Smooth muscle cell (in vitro differentiated cells): ENCODE measurements at regions not wholly inside any gene's neighbourhood (a gene's known extent, or its start where the extent isn't known, plus 50 kb on each side); places are given as distances from the start of the nearest gene placed in this dataset.

Experiments used
- DNase-seq: peaks from one replicate; lab custom pipeline; 2025; ENCODE audit not compliant: unreplicated experiment; lab: John Stamatoyannopoulos, UW
- H2AFZ ChIP-seq: fragments of 200-600 bp; sonication (generic); 2 replicates; pipeline ENCODE4 v1.6.0; 2016; ENCODE audit warnings: antibody characterized with exemption, low read depth, mild to moderate bottlenecking
- H3F3A ChIP-seq: fragments of 200-600 bp; sonication (generic); 2 replicates; pipeline ENCODE4 v1.6.0; 2017; ENCODE audit warnings: antibody characterized with exemption, low read depth
- H3K27ac ChIP-seq: fragments of 200-600 bp; sonication (generic); 2 replicates; pipeline ENCODE4 v1.5.1; 2016; ENCODE audit warnings: low read depth, mild to moderate bottlenecking
- H3K27me3 ChIP-seq: fragments of 200-600 bp; sonication (generic); 2 replicates; pipeline ENCODE4 v1.6.1; 2016; ENCODE audit warnings: low read depth, mild to moderate bottlenecking
- H3K36me3 ChIP-seq: fragments of 200-600 bp; sonication (generic); 2 replicates; pipeline ENCODE4 v1.5.1; 2016; ENCODE audit warnings: low read depth
- H3K4me1 ChIP-seq: fragments of 200-600 bp; sonication (generic); 2 replicates; pipeline ENCODE4 v1.5.1; 2016; ENCODE audit warnings: low read depth
- H3K4me2 ChIP-seq: fragments of 200-600 bp; sonication (generic); 2 replicates; pipeline ENCODE4 v1.6.0; 2016; ENCODE audit warnings: mild to moderate bottlenecking
- H3K4me3 ChIP-seq: fragments of 200-600 bp; sonication (generic); 2 replicates; pipeline ENCODE4 v1.5.1; 2016; ENCODE audit warnings: mild to moderate bottlenecking
- H3K79me2 ChIP-seq: fragments of 200-600 bp; sonication (generic); 2 replicates; pipeline ENCODE4 v1.6.0; 2016; ENCODE audit warnings: low read depth, mild to moderate bottlenecking
- H3K9ac ChIP-seq: fragments of 200-600 bp; sonication (generic); 2 replicates; pipeline ENCODE4 v1.6.0; 2016; ENCODE audit warnings: low read depth
- H3K9me3 ChIP-seq: fragments of 200-600 bp; sonication (generic); replicated peaks from 2 replicates; pipeline ENCODE4 v1.5.1; 2016; ENCODE audit warnings: low read depth
- H4K20me1 ChIP-seq: fragments of 200-600 bp; sonication (generic); 2 replicates; pipeline ENCODE4 v1.6.0; 2016; ENCODE audit warnings: low read depth
- WGBS: methylation state at CpG from one replicate; pipeline ENCODE4 v1.1.7; 2016; ENCODE audit warnings: low lambda C conversion rate; 5-methylcytosine and 5-hydroxymethylcytosine counted together
- TF ChIP-seq, protein P1 (sequence below): fragments of 200-600 bp; sonication (generic); IDR thresholded peaks from 2 replicates; pipeline ENCODE4 v1.5.1; 2017; ENCODE audit warnings: borderline replicate concordance, mild to moderate bottlenecking, antibody characterized with exemption; ENCODE audit not compliant: insufficient read depth, poor library complexity, severe bottlenecking

GRCh38 chr1:37399205-37399604 lies 75.2 kb upstream of the ZC3H12A start:
- Histone ChIP-seq H3K9ac (no peak overlapping the region), H3F3A (no peaks in the 10 kb centered on the region), H3K9me3 (no peaks in the 10 kb centered on the region), H2AFZ (no peak overlapping the region), H4K20me1 (no peaks in the 10 kb centered on the region), H3K36me3 (no peaks in the 10 kb centered on the region), H3K79me2 (no peaks in the 10 kb centered on the region), H3K27ac (no peak overlapping the region), H3K27me3 (peaks cover 26% of the 10 kb centered on the region), H3K4me3 (no peak overlapping the region), H3K4me1 (peaks cover 13% of the 10 kb centered on the region), H3K4me2 (no peak overlapping the region)
- WGBS, result 82% methylated on average over 6 of the region's 6 CpGs
- no peak for DNase-seq
- TF ChIP-seq, protein P1, sequence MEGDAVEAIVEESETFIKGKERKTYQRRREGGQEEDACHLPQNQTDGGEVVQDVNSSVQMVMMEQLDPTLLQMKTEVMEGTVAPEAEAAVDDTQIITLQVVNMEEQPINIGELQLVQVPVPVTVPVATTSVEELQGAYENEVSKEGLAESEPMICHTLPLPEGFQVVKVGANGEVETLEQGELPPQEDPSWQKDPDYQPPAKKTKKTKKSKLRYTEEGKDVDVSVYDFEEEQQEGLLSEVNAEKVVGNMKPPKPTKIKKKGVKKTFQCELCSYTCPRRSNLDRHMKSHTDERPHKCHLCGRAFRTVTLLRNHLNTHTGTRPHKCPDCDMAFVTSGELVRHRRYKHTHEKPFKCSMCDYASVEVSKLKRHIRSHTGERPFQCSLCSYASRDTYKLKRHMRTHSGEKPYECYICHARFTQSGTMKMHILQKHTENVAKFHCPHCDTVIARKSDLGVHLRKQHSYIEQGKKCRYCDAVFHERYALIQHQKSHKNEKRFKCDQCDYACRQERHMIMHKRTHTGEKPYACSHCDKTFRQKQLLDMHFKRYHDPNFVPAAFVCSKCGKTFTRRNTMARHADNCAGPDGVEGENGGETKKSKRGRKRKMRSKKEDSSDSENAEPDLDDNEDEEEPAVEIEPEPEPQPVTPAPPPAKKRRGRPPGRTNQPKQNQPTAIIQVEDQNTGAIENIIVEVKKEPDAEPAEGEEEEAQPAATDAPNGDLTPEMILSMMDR, result no peak

DNA sequence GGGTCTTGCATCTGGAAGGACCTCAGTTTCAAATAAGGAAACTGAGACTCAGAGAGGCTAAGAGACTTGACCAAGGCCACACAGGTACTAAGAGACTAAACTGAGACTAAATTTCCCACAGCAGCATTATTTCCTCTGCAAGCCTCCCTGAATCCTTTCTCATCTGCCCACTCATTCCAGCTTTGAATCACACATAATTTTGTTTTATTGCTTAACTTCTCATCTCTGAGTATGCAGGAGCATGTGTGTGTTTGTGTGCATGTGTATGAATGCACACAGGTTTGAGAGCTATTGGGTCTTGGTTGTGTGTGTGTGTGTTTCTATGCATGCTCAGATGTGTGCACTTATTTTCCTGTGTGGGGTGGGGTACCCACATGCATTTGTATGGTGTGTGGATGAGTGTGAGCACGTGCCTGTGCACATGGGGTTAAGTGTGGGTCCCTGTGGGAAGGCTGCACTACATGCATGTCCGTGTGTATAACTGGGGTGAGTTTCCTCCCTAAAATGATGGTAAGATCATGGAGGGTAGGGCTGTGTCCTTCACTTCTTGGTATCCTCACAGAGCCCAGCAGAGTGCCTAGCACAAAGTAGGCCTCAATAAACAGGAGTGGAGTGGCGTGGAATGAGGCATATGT lies 74.4 kb upstream of the ZC3H12A start:
- TF ChIP-seq, protein P1, result no peak
- 77% methylated on average over 3 of the region's 3 CpGs for WGBS

DNA sequence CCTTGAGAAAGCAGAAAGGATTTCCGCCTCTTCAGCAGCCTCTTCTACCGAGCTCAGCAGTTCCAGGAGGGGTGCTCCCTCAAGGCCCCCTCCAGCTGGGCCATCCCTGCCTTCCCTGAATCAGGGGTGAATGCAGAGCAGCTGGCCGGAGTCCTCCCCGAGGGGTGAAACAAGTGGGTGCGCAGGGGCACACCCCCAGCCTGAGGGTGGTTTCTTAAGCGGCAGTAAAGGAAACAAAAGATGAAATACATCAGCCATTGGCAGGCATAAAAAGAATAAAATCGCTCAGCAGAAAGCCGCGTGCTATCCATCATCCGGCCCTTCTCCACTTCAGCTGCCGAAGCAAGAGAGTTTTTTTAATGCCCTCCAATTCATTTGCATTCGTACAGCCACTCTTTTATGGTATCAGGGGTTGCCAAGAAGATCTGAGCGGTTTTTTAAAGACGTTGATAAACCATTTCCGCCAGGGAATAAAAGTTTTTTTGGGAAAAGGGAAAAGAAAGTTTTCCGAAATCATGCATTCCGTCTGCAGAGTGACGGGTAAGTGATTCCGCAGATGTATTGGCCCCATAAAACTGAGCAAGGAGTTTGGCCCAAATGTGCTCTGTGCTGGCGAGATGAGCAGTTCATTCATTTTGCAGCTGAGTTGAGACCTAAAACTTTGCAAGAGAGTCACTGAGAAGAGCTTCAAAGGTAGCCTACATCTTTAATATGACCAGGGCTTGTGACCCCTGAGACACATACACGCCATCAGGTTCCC lies 73.7 kb upstream of the ZC3H12A start:
- H3K9me3 ChIP-seq, result no peaks in the 10 kb centered on the region
- no peaks in the 10 kb centered on the region for H3F3A ChIP-seq
- no peak overlapping the region for H3K4me2 ChIP-seq
- H4K20me1 ChIP-seq, result no peaks in the 10 kb centered on the region
- H3K79me2 ChIP-seq, result no peaks in the 10 kb centered on the region
- H3K4me1 ChIP-seq, result peaks cover 5% of the 10 kb centered on the region
- TF ChIP-seq, protein P1, result no peak
- no peak overlapping the region for H3K27ac ChIP-seq
- no peak overlapping the region for H3K9ac ChIP-seq
- no peak overlapping the region for H3K4me3 ChIP-seq
- WGBS, result 85% methylated on average over 21 of the region's 21 CpGs
- H3K36me3 ChIP-seq, result no peaks in the 10 kb centered on the region
- DNase-seq, result no peak
- peaks cover 14% of the 10 kb centered on the region for H3K27me3 ChIP-seq
- no peak overlapping the region for H2AFZ ChIP-seq

More for the DNA sequence above, 74.4 kb upstream of the ZC3H12A start:
- no peak overlapping the region for H3K27ac ChIP-seq
- H3K27me3 ChIP-seq, result peaks cover 21% of the 10 kb centered on the region
- H3K4me2 ChIP-seq, result no peak overlapping the region
- peaks cover 7% of the 10 kb centered on the region for H3K4me1 ChIP-seq
- H3F3A ChIP-seq, result no peaks in the 10 kb centered on the region
- H3K36me3 ChIP-seq, result no peaks in the 10 kb centered on the region
- no peak for DNase-seq
- H4K20me1 ChIP-seq, result no peaks in the 10 kb centered on the region
- no peaks in the 10 kb centered on the region for H3K79me2 ChIP-seq
- no peak overlapping the region for H2AFZ ChIP-seq
- H3K4me3 ChIP-seq, result no peak overlapping the region
- no peaks in the 10 kb centered on the region for H3K9me3 ChIP-seq
- no peak overlapping the region for H3K9ac ChIP-seq
